Esophagus muscularis mucosa (tissue), 4 donors: ENCODE measurements at regions not wholly inside any gene's neighbourhood (a gene's known extent, or its start where the extent isn't known, plus 50 kb on each side); places are given as distances from the start of the nearest gene placed in this dataset.
A peak's percentile ranks its signal among the peaks of the same experiment; 100 is the strongest.

Source experiments
- DNase-seq: peaks from one replicate; pipeline ENCODE4 v3.0.0-alpha.2; 2017; ENCODE audit errors: extremely low spot score
- H3K27ac ChIP-seq, 4 donors: fragments of 200-600 bp; sonication (generic); replicated peaks in 1 of 4; 1 replicate in 3 of 4; 2 replicates in 1 of 4; pipeline ENCODE4 v1.5.1; 2016 to 2019; ENCODE audit warnings: mild to moderate bottlenecking in 1 of 4
- H3K27me3 ChIP-seq, 4 donors: fragments of 200-600 bp; sonication (generic); one replicate each; pipeline versions ENCODE4 v1.5.1 to v1.6.0; 2016 to 2019
- H3K36me3 ChIP-seq, 4 donors: fragments of 200-600 bp; sonication (generic); one replicate each; pipeline ENCODE4 v1.5.1; 2016 to 2019
- H3K4me1 ChIP-seq, 4 donors: fragments of 200-600 bp; sonication (generic); one replicate each; pipeline ENCODE4 v1.5.1; 2016 to 2019
- H3K4me3 ChIP-seq, 4 donors: fragments of 200-600 bp; sonication (generic); 1 replicate in 2 of 4; 2 replicates in 2 of 4; pipeline ENCODE4 v1.5.1; 2016 to 2019; ENCODE audit warnings: mild to moderate bottlenecking in 4 of 4, moderate library complexity in 1 of 4
- H3K9me3 ChIP-seq, 4 donors: fragments of 200-600 bp; sonication (generic); 1 replicate in 3 of 4; 2 replicates in 1 of 4; pipeline ENCODE4 v1.5.1; 2016 to 2019
- EP300 ChIP-seq: sonication (generic); formaldehyde crosslinking; IDR thresholded peaks from one replicate; pipeline ENCODE4 v1.6.1; 2017; ENCODE audit warnings: antibody characterized with exemption
- POLR2A ChIP-seq: fragments of 450-650 bp; IDR thresholded peaks from one replicate; pipeline ENCODE4 v1.6.1; 2017; ENCODE audit warnings: antibody characterized with exemption, moderate library complexity, mild to moderate bottlenecking, low read depth
- POLR2AphosphoS5 ChIP-seq, 2 donors: sonication (generic); formaldehyde crosslinking; IDR thresholded peaks; one replicate each; pipeline ENCODE4 v1.6.1; 2017; ENCODE audit warnings: antibody characterized with exemption in 2 of 2
- WGBS: methylation state at CpG from one replicate; pipeline ENCODE4 v1.1.5; 2018; 5-methylcytosine and 5-hydroxymethylcytosine counted together
- intact Hi-C: fragments of 100-400 bp; cut with DNase I; formaldehyde crosslinking; loops from one replicate; pipeline ENCODE4 v1.15.1; 2023
- TF ChIP-seq, protein P1 (sequence below), 3 experiments: fragments of 200-600 bp in 2 of 3; fragments of 450-650 bp in 1 of 3; sonication (generic) in 2 of 3; IDR thresholded peaks; one replicate each; pipeline ENCODE4 v1.5.1; 2017 to 2019; ENCODE audit warnings: antibody characterized with exemption in 3 of 3, mild to moderate bottlenecking in 2 of 3, moderate library complexity in 1 of 3

DNA sequence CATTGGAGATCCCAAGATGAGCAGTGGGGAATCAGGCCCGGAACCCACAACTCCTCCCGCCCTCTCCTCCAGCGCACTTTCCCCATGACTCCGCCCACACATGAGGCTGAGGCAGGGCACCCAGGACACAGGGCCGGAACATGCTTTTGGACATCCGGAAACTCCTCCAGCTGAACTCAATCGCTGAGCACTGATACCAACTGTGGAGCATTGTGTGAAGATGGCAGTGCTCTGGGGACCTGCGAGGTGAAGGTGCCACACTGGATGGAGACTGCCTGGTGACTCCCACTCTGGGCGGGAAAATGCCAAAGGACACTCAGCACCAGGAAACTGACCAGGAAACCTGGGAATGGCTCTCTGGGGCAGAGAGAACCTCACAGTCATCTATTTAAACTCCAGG is 189.1 kb downstream of the FAM43A start:
- H3K27me3 ChIP-seq, result no peaks in the 10 kb centered on the region
- no peak overlapping the region for H3K4me3 ChIP-seq
- no peaks in the 10 kb centered on the region for H3K36me3 ChIP-seq
- peaks cover 46 to 60% (median 52%) of the 10 kb centered on the region in 4 donors for H3K4me1 ChIP-seq
- DNase-seq, result peak; percentile 10
- no peak overlapping the region for H3K27ac ChIP-seq
- intact Hi-C loops, result loop anchor here (5.0 kb wide), 1 partner anchor 187 kb away; the partner anchor contains the start of gene FAM43A
- TF ChIP-seq EP300, result no peak
- TF ChIP-seq POLR2AphosphoS5 (IDR thresholded peaks at IDR 0.05), result no peak
- no peak for TF ChIP-seq POLR2A
- TF ChIP-seq, protein P1, sequence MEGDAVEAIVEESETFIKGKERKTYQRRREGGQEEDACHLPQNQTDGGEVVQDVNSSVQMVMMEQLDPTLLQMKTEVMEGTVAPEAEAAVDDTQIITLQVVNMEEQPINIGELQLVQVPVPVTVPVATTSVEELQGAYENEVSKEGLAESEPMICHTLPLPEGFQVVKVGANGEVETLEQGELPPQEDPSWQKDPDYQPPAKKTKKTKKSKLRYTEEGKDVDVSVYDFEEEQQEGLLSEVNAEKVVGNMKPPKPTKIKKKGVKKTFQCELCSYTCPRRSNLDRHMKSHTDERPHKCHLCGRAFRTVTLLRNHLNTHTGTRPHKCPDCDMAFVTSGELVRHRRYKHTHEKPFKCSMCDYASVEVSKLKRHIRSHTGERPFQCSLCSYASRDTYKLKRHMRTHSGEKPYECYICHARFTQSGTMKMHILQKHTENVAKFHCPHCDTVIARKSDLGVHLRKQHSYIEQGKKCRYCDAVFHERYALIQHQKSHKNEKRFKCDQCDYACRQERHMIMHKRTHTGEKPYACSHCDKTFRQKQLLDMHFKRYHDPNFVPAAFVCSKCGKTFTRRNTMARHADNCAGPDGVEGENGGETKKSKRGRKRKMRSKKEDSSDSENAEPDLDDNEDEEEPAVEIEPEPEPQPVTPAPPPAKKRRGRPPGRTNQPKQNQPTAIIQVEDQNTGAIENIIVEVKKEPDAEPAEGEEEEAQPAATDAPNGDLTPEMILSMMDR (IDR thresholded peaks at IDR 0.05), result no peak
- H3K9me3 ChIP-seq, result peaks cover 0 to 4% (median 2%) of the 10 kb centered on the region in 4 donors
- 98% methylated on average over 7 of the region's 9 CpGs for WGBS

DNA sequence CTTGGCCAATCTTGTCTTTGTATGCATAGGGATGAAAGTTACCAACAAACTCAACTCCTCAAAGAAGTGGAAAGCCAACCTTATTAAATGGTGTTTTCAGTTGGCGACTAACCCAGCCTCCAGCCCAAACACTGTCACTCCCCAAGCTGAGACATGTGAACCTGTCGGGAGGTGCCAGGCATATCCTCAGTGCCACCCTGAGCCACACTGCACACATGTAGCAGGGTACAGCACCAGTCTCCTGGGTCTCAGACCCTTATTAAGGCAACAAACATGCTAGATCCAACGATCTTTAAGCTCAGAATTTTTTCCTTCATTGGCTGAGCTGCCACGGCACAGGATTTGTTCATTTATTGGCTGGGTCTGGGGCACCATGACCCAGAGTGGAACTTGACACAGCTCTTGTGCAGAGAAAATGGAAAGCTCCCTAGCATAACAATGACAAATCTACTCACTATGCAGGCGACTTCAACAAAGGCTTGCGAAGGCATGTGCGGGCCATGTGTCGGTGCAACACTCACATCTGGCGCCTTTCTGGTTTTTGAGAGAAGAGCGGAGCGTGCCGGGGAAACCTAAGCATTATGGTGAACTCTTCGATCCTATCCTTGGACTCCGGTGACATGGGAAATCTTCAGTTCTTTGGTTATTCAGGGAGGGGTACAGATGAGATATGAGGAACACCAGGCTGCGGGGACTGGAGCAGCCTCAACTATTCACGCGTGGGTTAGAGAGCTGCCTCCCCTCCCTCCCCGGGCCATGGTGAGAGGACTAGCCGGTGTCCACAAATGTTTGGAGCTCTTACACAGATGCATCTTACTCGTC is 190.1 kb downstream of the FAM43A start:
- TF ChIP-seq, protein P1 (IDR thresholded peaks at IDR 0.05), result no peak
- TF ChIP-seq POLR2AphosphoS5 (IDR thresholded peaks at IDR 0.05) (no peak), EP300 (no peak), POLR2A (no peak)
- Histone ChIP-seq H3K4me3 (no peak overlapping the region), H3K27ac (no peak overlapping the region), H3K4me1 (peaks cover 53 to 65% (median 58%) of the 10 kb centered on the region in 4 donors), H3K36me3 (no peaks in the 10 kb centered on the region), H3K27me3 (no peaks in the 10 kb centered on the region), H3K9me3 (no peaks in the 10 kb centered on the region)
- 90% methylated on average over 18 of the region's 20 CpGs for WGBS
- DNase-seq, result peak; percentile 72
- intact Hi-C loops, result no loop called here

DNA sequence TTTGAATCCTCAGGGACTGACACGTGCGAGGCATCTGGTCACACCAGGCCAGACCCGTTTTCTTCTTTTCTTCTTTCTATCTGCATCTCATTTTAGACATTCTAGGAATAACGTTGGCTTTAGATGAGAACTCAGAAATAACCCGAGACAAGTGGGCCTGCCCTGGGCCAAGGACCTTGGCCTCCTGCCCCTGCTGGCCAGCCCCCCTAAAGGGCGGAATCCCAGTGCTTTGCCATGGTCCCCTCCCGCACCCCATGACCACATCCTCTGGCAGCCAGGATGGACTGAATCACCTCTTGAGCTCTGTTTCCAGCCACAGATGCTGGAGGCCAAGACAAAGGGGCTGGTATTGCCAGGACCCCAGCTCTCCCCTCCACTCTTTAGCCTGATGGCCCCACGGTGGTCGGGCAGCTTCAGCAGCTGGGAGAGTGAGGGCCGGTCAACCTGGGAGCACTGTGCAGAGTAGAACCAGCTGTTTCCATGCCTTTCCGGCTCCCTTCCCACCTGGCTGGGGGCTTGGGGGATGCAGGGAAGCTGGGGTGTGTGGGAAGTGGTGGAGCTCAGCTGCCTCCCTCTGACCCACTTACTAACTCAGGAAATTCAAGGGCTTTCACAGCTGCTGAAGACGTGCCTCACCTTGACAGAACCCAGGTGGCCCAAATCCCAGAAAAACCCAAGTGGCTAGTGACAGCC is 190.9 kb downstream of the FAM43A start:
- H3K9me3 ChIP-seq, result no peaks in the 10 kb centered on the region
- intact Hi-C loops, result no loop called here
- H3K36me3 ChIP-seq, result no peaks in the 10 kb centered on the region
- H3K27me3 ChIP-seq, result no peaks in the 10 kb centered on the region
- H3K27ac ChIP-seq, result peak overlapping the region in 3 of 4 donors; percentile 17 to 28 (median 26)
- H3K4me3 ChIP-seq, result no peak overlapping the region
- peak; percentile 53 for DNase-seq
- H3K4me1 ChIP-seq, result peaks cover 53 to 64% (median 58%) of the 10 kb centered on the region in 4 donors
- 73% methylated on average over 12 of the region's 12 CpGs for WGBS
- TF ChIP-seq, protein P1 (IDR thresholded peaks at IDR 0.05), result no peak
- TF ChIP-seq EP300 (no peak), POLR2A (no peak), POLR2AphosphoS5 (IDR thresholded peaks at IDR 0.05) (no peak)

DNA sequence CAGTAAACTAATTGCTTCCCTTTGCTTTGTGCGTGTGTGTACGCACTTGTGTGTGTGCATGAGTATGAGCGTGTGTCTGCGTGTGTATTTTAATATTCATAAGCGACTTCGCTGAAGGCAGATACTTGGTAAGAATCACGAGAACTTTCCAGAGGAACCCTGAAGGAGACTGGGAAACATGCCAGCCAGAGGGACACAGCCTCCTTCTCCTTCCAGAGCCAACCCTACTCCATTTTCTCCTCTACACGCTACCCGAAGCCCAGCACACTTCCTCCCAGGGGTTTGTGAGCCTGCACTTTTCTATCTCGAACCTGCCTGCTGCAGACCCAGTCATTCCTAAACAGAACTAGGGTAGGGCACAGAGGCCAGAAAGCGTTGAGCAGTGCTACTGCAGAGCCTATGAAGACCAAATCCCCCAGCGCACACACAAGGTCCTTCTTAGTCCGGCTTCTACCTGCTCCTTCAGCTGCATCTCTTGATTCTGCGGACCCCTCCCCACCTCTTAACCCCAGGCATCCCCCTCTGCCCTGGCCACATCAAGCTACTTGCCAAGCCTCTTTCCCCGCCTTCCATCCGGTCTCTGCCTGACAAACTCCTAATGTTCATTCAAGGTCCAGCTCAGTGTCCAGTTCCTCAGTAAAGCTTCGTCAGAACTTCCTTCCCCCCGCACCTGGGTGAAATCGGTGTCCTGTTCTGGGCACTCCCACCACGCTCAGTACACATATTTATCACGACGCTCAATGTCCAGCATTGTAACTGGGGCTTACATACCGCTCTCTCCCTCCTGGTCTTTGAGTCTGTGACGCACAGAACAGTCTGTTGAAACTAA is 191.8 kb downstream of the FAM43A start:
- intact Hi-C loops, result no loop called here
- Histone ChIP-seq H3K4me1 (peaks cover 44 to 55% (median 51%) of the 10 kb centered on the region in 4 donors), H3K9me3 (no peaks in the 10 kb centered on the region), H3K36me3 (no peaks in the 10 kb centered on the region), H3K4me3 (no peak overlapping the region), H3K27me3 (no peaks in the 10 kb centered on the region), H3K27ac (peak overlapping the region in 2 of 4 donors; percentile 26 to 28)
- TF ChIP-seq EP300, result no peak
- peak; percentile 68 for DNase-seq
- 73% methylated on average over 24 of the region's 24 CpGs for WGBS
